ENCODE measurements at regions not wholly inside any gene's neighbourhood (a gene's known extent, or its start where the extent isn't known, plus 50 kb on each side); places are given as distances from the start of the nearest gene placed in this dataset.

DNA sequence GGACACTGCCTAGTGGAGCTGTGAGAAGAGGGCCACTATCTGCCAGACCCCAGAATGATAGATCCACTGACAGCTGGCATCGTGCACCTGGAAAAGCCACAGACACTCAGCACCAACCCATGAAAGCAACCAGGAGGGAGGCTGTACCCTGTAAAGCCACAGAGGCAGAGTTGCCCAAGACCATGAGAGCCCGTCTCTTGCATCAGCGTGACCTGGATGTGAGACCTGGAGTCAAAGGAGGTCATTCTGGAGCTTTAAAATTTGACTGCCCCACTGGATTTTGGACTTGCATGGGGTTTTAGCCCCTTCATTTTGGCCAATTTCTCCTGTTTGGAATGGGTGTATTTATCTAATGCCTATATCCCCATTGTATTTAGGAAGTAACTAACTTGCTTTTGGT, 83.5 kb upstream of the P3H2 start:
- H3K27ac ChIP-seq (ENCODE audit: low read depth in 1 of 2, low read length in 1 of 2), result no peak overlapping the region
- H3K36me3 ChIP-seq (ENCODE audit: control insufficient read depth in 2 of 2, insufficient read depth in 2 of 2, low read length in 1 of 2), result no peaks in the 10 kb centered on the region
- no peaks in the 10 kb centered on the region for H3K4me1 ChIP-seq (ENCODE audit: control insufficient read depth in 2 of 2, insufficient read depth in 2 of 2, low read length in 2 of 2)
- H3K4me3 ChIP-seq (ENCODE audit: low read length in 2 of 2), result no peak overlapping the region
- no peaks in the 10 kb centered on the region for H3K27me3 ChIP-seq (ENCODE audit: control insufficient read depth in 2 of 2, insufficient read depth in 1 of 2, low read length in 1 of 2)
- 94% methylated on average over 3 of the region's 3 CpGs for WGBS
- DNase-seq (ENCODE audit: low read depth in 6 of 9, low spot score in 9 of 9), result no peak
- H3K9me3 ChIP-seq (ENCODE audit: control insufficient read depth in 2 of 2, insufficient read depth in 1 of 2, low read length in 1 of 2), result no peaks in the 10 kb centered on the region

DNA sequence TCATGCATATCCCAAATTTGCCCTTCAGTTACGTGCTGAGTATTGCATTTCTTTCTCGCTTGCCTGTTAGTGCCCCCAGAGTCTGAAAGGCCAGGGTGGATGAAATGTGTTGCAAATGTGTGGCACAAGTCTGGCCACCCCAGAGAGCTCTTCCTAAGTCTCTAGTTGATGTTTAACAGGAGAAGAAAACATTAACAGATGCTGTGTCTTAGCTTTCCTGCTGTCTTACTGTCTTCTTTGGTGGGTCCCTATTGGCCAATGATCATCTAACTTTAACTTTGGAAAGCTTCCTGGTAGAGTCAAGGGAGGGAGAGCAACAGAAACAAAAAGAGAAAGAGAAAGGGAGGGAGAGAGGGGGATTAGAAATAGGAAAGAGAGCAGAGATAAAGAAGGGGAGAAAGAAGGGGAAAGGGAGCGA, 76.7 kb upstream of the P3H2 start:
- H3K27ac ChIP-seq (ENCODE audit: low read depth in 1 of 2, low read length in 1 of 2), result no peak overlapping the region

GRCh38 chr3:190194506-190194905, 73.8 kb upstream of the P3H2 start:
- no peak for DNase-seq (ENCODE audit: low read depth in 6 of 9, low spot score in 9 of 9)
- Histone ChIP-seq H3K36me3 (ENCODE audit: control insufficient read depth in 2 of 2, insufficient read depth in 2 of 2, low read length in 1 of 2) (no peaks in the 10 kb centered on the region), H3K4me1 (ENCODE audit: control insufficient read depth in 2 of 2, insufficient read depth in 2 of 2, low read length in 2 of 2) (no peaks in the 10 kb centered on the region), H3K4me3 (ENCODE audit: low read length in 2 of 2) (no peak overlapping the region), H3K9me3 (ENCODE audit: control insufficient read depth in 2 of 2, insufficient read depth in 1 of 2, low read length in 1 of 2) (no peaks in the 10 kb centered on the region), H3K27ac (ENCODE audit: low read depth in 1 of 2, low read length in 1 of 2) (no peak overlapping the region), H3K27me3 (ENCODE audit: control insufficient read depth in 2 of 2, insufficient read depth in 1 of 2, low read length in 1 of 2) (no peaks in the 10 kb centered on the region)
- WGBS, result 87% methylated on average over 3 of the region's 3 CpGs

More for the DNA sequence above, 76.7 kb upstream of the P3H2 start:
- H3K9me3 ChIP-seq (ENCODE audit: control insufficient read depth in 2 of 2, insufficient read depth in 1 of 2, low read length in 1 of 2), result no peaks in the 10 kb centered on the region
- H3K4me3 ChIP-seq (ENCODE audit: low read length in 2 of 2), result no peak overlapping the region
- no peak for DNase-seq (ENCODE audit: low read depth in 6 of 9, low spot score in 9 of 9)
- H3K4me1 ChIP-seq (ENCODE audit: control insufficient read depth in 2 of 2, insufficient read depth in 2 of 2, low read length in 2 of 2), result no peaks in the 10 kb centered on the region
- no peaks in the 10 kb centered on the region for H3K27me3 ChIP-seq (ENCODE audit: control insufficient read depth in 2 of 2, insufficient read depth in 1 of 2, low read length in 1 of 2)
- H3K36me3 ChIP-seq (ENCODE audit: control insufficient read depth in 2 of 2, insufficient read depth in 2 of 2, low read length in 1 of 2), result no peaks in the 10 kb centered on the region
- 95% methylated on average over 3 of the region's 3 CpGs for WGBS

GRCh38 chr3:190193210-190193609, 72.5 kb upstream of the P3H2 start:
- WGBS, result 84% methylated on average over 4 of the region's 4 CpGs
- no peak for DNase-seq (ENCODE audit: low read depth in 6 of 9, low spot score in 9 of 9)
- Histone ChIP-seq H3K4me3 (ENCODE audit: low read length in 2 of 2) (no peak overlapping the region), H3K4me1 (ENCODE audit: control insufficient read depth in 2 of 2, insufficient read depth in 2 of 2, low read length in 2 of 2) (no peaks in the 10 kb centered on the region), H3K36me3 (ENCODE audit: control insufficient read depth in 2 of 2, insufficient read depth in 2 of 2, low read length in 1 of 2) (no peaks in the 10 kb centered on the region), H3K9me3 (ENCODE audit: control insufficient read depth in 2 of 2, insufficient read depth in 1 of 2, low read length in 1 of 2) (no peaks in the 10 kb centered on the region), H3K27ac (ENCODE audit: low read depth in 1 of 2, low read length in 1 of 2) (no peak overlapping the region), H3K27me3 (ENCODE audit: control insufficient read depth in 2 of 2, insufficient read depth in 1 of 2, low read length in 1 of 2) (no peaks in the 10 kb centered on the region)

DNA sequence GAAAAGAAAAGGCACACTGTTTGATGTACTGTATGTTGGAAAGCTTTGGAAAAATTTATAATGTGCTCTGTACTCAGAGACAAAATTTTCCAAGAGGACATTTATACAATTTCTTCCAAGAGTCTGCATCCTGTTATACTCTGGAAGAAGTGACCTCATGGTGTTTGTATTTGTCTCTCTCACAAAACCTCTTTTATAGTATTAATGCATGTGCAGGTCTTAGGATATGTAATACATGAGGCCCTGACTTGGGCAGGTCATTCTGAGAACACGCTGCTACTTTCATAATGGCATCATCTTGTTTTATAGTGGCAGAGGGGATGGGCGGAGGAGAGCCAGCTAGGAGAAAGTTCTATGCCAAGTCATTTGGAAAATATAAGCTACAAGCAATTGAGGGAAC, 72.0 kb upstream of the P3H2 start:
- Histone ChIP-seq H3K4me1 (ENCODE audit: control insufficient read depth in 2 of 2, insufficient read depth in 2 of 2, low read length in 2 of 2) (no peaks in the 10 kb centered on the region), H3K9me3 (ENCODE audit: control insufficient read depth in 2 of 2, insufficient read depth in 1 of 2, low read length in 1 of 2) (no peaks in the 10 kb centered on the region), H3K27ac (ENCODE audit: low read depth in 1 of 2, low read length in 1 of 2) (no peak overlapping the region), H3K4me3 (ENCODE audit: low read length in 2 of 2) (no peak overlapping the region), H3K27me3 (ENCODE audit: control insufficient read depth in 2 of 2, insufficient read depth in 1 of 2, low read length in 1 of 2) (no peaks in the 10 kb centered on the region), H3K36me3 (ENCODE audit: control insufficient read depth in 2 of 2, insufficient read depth in 2 of 2, low read length in 1 of 2) (no peaks in the 10 kb centered on the region)
- no peak for DNase-seq (ENCODE audit: low read depth in 6 of 9, low spot score in 9 of 9)
- 96% methylated on average over 2 of the region's 2 CpGs for WGBS

DNA sequence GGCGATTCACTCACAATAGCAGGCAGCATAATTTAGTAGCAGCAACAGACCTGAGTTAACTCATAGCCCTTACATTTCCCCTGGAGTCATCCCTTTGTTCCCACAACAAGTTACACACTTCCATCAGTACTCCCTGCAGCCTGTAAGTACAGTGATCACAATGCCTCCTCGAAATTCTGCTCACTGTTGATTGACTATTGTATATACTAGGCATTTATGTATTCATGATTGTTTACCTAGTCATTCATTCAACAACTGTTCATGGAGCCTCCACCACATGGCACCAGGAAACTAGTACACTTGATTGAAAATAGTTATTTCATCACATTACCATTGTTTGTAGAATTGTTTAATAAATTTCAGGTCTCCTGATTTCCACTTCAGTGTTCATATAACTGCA, 71.4 kb upstream of the P3H2 start:
- no peaks in the 10 kb centered on the region for H3K36me3 ChIP-seq (ENCODE audit: control insufficient read depth in 2 of 2, insufficient read depth in 2 of 2, low read length in 1 of 2)
- H3K27me3 ChIP-seq (ENCODE audit: control insufficient read depth in 2 of 2, insufficient read depth in 1 of 2, low read length in 1 of 2), result no peaks in the 10 kb centered on the region
- WGBS, result 92% methylated on average over 2 of the region's 2 CpGs
- no peak overlapping the region for H3K27ac ChIP-seq (ENCODE audit: low read depth in 1 of 2, low read length in 1 of 2)
- H3K9me3 ChIP-seq (ENCODE audit: control insufficient read depth in 2 of 2, insufficient read depth in 1 of 2, low read length in 1 of 2), result no peaks in the 10 kb centered on the region
- H3K4me3 ChIP-seq (ENCODE audit: low read length in 2 of 2), result no peak overlapping the region
- DNase-seq (ENCODE audit: low read depth in 6 of 9, low spot score in 9 of 9), result no peak
- H3K4me1 ChIP-seq (ENCODE audit: control insufficient read depth in 2 of 2, insufficient read depth in 2 of 2, low read length in 2 of 2), result no peaks in the 10 kb centered on the region

- no peaks in the 10 kb centered on the region for H3K27me3 ChIP-seq (ENCODE audit: control insufficient read depth in 2 of 2, insufficient read depth in 1 of 2, low read length in 1 of 2)
- H3K9me3 ChIP-seq (ENCODE audit: control insufficient read depth in 2 of 2, insufficient read depth in 1 of 2, low read length in 1 of 2), result no peaks in the 10 kb centered on the region
- no peak for DNase-seq (ENCODE audit: low read depth in 6 of 9, low spot score in 9 of 9)
- H3K4me1 ChIP-seq (ENCODE audit: control insufficient read depth in 2 of 2, insufficient read depth in 2 of 2, low read length in 2 of 2), result no peaks in the 10 kb centered on the region
- H3K27ac ChIP-seq (ENCODE audit: low read depth in 1 of 2, low read length in 1 of 2), result no peak overlapping the region
- 95% methylated on average over 2 of the region's 2 CpGs for WGBS
- no peak overlapping the region for H3K4me3 ChIP-seq (ENCODE audit: low read length in 2 of 2)
- no peaks in the 10 kb centered on the region for H3K36me3 ChIP-seq (ENCODE audit: control insufficient read depth in 2 of 2, insufficient read depth in 2 of 2, low read length in 1 of 2)
Measured at GRCh38 chr3:190188197-190188596, 67.5 kb upstream of the P3H2 start.

GRCh38 chr3:190183121-190183520, 62.4 kb upstream of the P3H2 start:
- Histone ChIP-seq H3K4me3 (ENCODE audit: low read length in 2 of 2) (no peak overlapping the region), H3K27ac (ENCODE audit: low read depth in 1 of 2, low read length in 1 of 2) (no peak overlapping the region), H3K27me3 (ENCODE audit: control insufficient read depth in 2 of 2, insufficient read depth in 1 of 2, low read length in 1 of 2) (no peaks in the 10 kb centered on the region), H3K4me1 (ENCODE audit: control insufficient read depth in 2 of 2, insufficient read depth in 2 of 2, low read length in 2 of 2) (no peaks in the 10 kb centered on the region), H3K9me3 (ENCODE audit: control insufficient read depth in 2 of 2, insufficient read depth in 1 of 2, low read length in 1 of 2) (no peaks in the 10 kb centered on the region), H3K36me3 (ENCODE audit: control insufficient read depth in 2 of 2, insufficient read depth in 2 of 2, low read length in 1 of 2) (no peaks in the 10 kb centered on the region)
- DNase-seq (ENCODE audit: low read depth in 6 of 9, low spot score in 9 of 9), result no peak
- WGBS, result 80% methylated on average over 4 of the region's 4 CpGs

DNA sequence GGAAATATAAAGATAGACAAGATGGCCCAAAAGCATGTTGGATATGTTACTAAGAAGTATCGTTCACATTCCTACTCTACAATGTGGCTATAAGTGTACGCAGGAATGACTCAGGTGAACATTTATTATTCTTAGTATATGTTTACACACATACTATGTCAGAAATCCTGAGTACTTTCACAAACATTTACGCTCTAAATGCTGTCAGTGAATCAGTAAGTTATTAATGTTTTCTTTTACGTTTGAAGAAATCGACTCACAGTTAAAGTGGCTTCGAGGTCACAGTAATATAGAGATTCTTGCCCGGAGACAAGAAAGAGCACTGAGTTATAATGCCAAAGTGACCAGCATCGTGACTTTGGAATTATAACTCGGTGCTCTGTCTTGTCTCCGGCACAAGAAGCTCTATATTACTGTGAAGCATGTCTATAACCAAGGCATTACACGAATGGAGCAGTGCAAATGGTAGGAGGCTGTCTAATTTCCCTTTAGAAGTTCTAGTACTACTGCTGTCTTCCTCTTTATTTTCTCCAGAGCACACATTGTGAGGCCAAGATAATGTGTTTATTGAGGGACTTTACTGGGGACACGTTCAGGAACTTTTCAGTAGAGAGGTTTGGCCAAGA, 61.8 kb upstream of the P3H2 start:
- Histone ChIP-seq H3K27ac (ENCODE audit: low read depth in 1 of 2, low read length in 1 of 2) (no peak overlapping the region), H3K27me3 (ENCODE audit: control insufficient read depth in 2 of 2, insufficient read depth in 1 of 2, low read length in 1 of 2) (no peaks in the 10 kb centered on the region), H3K4me1 (ENCODE audit: control insufficient read depth in 2 of 2, insufficient read depth in 2 of 2, low read length in 2 of 2) (no peaks in the 10 kb centered on the region), H3K4me3 (ENCODE audit: low read length in 2 of 2) (no peak overlapping the region), H3K36me3 (ENCODE audit: control insufficient read depth in 2 of 2, insufficient read depth in 2 of 2, low read length in 1 of 2) (no peaks in the 10 kb centered on the region), H3K9me3 (ENCODE audit: control insufficient read depth in 2 of 2, insufficient read depth in 1 of 2, low read length in 1 of 2) (no peaks in the 10 kb centered on the region)
- WGBS, result 94% methylated on average over 12 of the region's 12 CpGs
- DNase-seq (ENCODE audit: low read depth in 6 of 9, low spot score in 9 of 9), result no peak

- Histone ChIP-seq H3K9me3 (ENCODE audit: control insufficient read depth in 2 of 2, insufficient read depth in 1 of 2, low read length in 1 of 2) (no peaks in the 10 kb centered on the region), H3K4me1 (ENCODE audit: control insufficient read depth in 2 of 2, insufficient read depth in 2 of 2, low read length in 2 of 2) (no peaks in the 10 kb centered on the region), H3K27me3 (ENCODE audit: control insufficient read depth in 2 of 2, insufficient read depth in 1 of 2, low read length in 1 of 2) (no peaks in the 10 kb centered on the region), H3K27ac (ENCODE audit: low read depth in 1 of 2, low read length in 1 of 2) (no peak overlapping the region), H3K36me3 (ENCODE audit: control insufficient read depth in 2 of 2, insufficient read depth in 2 of 2, low read length in 1 of 2) (no peaks in the 10 kb centered on the region), H3K4me3 (ENCODE audit: low read length in 2 of 2) (no peak overlapping the region)
- no peak for DNase-seq (ENCODE audit: low read depth in 6 of 9, low spot score in 9 of 9)
- WGBS, result 91% methylated on average over 1 of the region's 1 CpG
Measured at GRCh38 chr3:190180268-190180667, 59.6 kb upstream of the P3H2 start.
